Body of pancreas (tissue), 4 donors: ENCODE measurements at regions not wholly inside any gene's neighbourhood (a gene's known extent, or its start where the extent isn't known, plus 50 kb on each side); places are given as distances from the start of the nearest gene placed in this dataset.
A peak's percentile ranks its signal among the peaks of the same experiment; 100 is the strongest.

Experiments
- ATAC-seq: fragments of 150-250 bp; one replicate; pipeline ENCODE4 v1.9.1; 2016
- DNase-seq, 4 donors: peaks; one replicate each; pipeline ENCODE4 v3.0.0-alpha.2; 2019
- H3K27ac ChIP-seq, 4 donors: fragments of 200-600 bp; sonication (generic); 1 replicate in 3 of 4; 2 replicates in 1 of 4; pipeline versions ENCODE4 v1.5.1 to v1.6.1; 2016 to 2019; ENCODE audit warnings: mild to moderate bottlenecking in 1 of 4, mixed read lengths in 1 of 4, moderate library complexity in 1 of 4
- H3K27me3 ChIP-seq, 2 donors: fragments of 200-600 bp; sonication (generic); one replicate each; pipeline ENCODE4 v1.6.0; 2016; ENCODE audit warnings: mild to moderate bottlenecking in 1 of 2
- H3K36me3 ChIP-seq, 2 donors: fragments of 200-600 bp; sonication (generic); replicated peaks in 1 of 2; 2 replicates each; pipeline ENCODE4 v1.5.1; 2016; ENCODE audit warnings: low read depth in 2 of 2; ENCODE audit not compliant: insufficient read depth in 1 of 2
- H3K4me1 ChIP-seq: fragments of 200-600 bp; sonication (generic); one replicate; pipeline ENCODE4 v1.6.0; 2016
- H3K4me3 ChIP-seq, 2 donors: fragments of 200-600 bp; sonication (generic); 1 replicate in 1 of 2; 2 replicates in 1 of 2; pipeline ENCODE4 v1.5.1; 2016 to 2019
- H3K9me3 ChIP-seq, 3 donors: fragments of 200-600 bp; sonication (generic); 1 replicate in 2 of 3; 2 replicates in 1 of 3; pipeline ENCODE4 v1.5.1; 2016
- CTCF ChIP-seq, 7 experiments: fragments of 450-650 bp in 4 of 7; fragments of 200-600 bp in 3 of 7; sonication (generic) in 3 of 7; IDR thresholded peaks; one replicate each; pipeline ENCODE4 v1.5.1; 2016 to 2019; ENCODE audit warnings: antibody characterized with exemption in 7 of 7
- POLR2A ChIP-seq, 3 donors: fragments of 450-650 bp; IDR thresholded peaks; one replicate each; pipeline ENCODE4 v1.6.1; 2016; ENCODE audit warnings: antibody characterized with exemption in 3 of 3, mild to moderate bottlenecking in 2 of 3
- WGBS, 2 donors: methylation state at CpG; one replicate each; pipeline ENCODE4 v1.1.5; 2017; 5-methylcytosine and 5-hydroxymethylcytosine counted together
- intact Hi-C: fragments of 100-400 bp; cut with DNase I; formaldehyde crosslinking; loops from one replicate; pipeline ENCODE4 v1.15.1; 2023

GRCh38 chr5:91225848-91226686 lies 157.1 kb downstream of the ARRDC3 start:
- ATAC-seq (peak; percentile 71), DNase-seq (peak; percentile 64 to 73 (median 68))
- Histone ChIP-seq H3K36me3 (no peaks in the 10 kb centered on the region), H3K27ac (no peak overlapping the region), H3K4me1 (no peaks in the 10 kb centered on the region), H3K27me3 (no peaks in the 10 kb centered on the region), H3K4me3 (no peak overlapping the region), H3K9me3 (no peaks in the 10 kb centered on the region)
- 36 to 45% methylated on average over 10 of the region's 10 CpGs for WGBS, 2 donors
- intact Hi-C loops: loop anchor here (10.0 kb wide), 1 partner anchor 351 kb away; no protein-coding TSS in a partner anchor
- TF ChIP-seq CTCF (IDR thresholded peaks at IDR 0.05) (peak; percentile 36 to 75 (median 67)), POLR2A (IDR thresholded peaks at IDR 0.05) (no peak)

- Histone ChIP-seq H3K27me3 (no peaks in the 10 kb centered on the region), H3K4me3 (no peak overlapping the region), H3K4me1 (no peaks in the 10 kb centered on the region), H3K9me3 (no peaks in the 10 kb centered on the region), H3K36me3 (no peaks in the 10 kb centered on the region), H3K27ac (no peak overlapping the region)
- DNase-seq (no peak), ATAC-seq (no peak)
- intact Hi-C loops: loop anchor here (5.0 to 10.0 kb wide), 2 partner anchors 162 to 350 kb away; no protein-coding TSS in a partner anchor
- 39 to 43% methylated on average over 2 of the region's 2 CpGs for WGBS, 2 donors
- TF ChIP-seq CTCF (IDR thresholded peaks at IDR 0.05): no peak
- TF ChIP-seq POLR2A (IDR thresholded peaks at IDR 0.05): no peak
Measured at GRCh38 chr5:91224969-91225368, 158.1 kb downstream of the ARRDC3 start.

GRCh38 chr5:91224456-91224855 lies 158.7 kb downstream of the ARRDC3 start:
- ATAC-seq (no peak), DNase-seq (no peak)
- H3K27ac ChIP-seq: no peak overlapping the region
- H3K27me3 ChIP-seq: no peaks in the 10 kb centered on the region
- H3K4me1 ChIP-seq: peaks cover 1% of the 10 kb centered on the region
- H3K4me3 ChIP-seq: no peak overlapping the region
- TF ChIP-seq POLR2A (IDR thresholded peaks at IDR 0.05): no peak
- TF ChIP-seq CTCF (IDR thresholded peaks at IDR 0.05): no peak
- H3K36me3 ChIP-seq: no peaks in the 10 kb centered on the region
- 59 to 62% methylated on average over 1 of the region's 1 CpG for WGBS, 2 donors
- no peaks in the 10 kb centered on the region for H3K9me3 ChIP-seq
- intact Hi-C loops: loop anchor here (5.0 to 10.0 kb wide), 2 partner anchors 163 to 350 kb away; no protein-coding TSS in a partner anchor

- Histone ChIP-seq H3K4me1 (peaks cover 4% of the 10 kb centered on the region), H3K4me3 (no peak overlapping the region), H3K9me3 (no peaks in the 10 kb centered on the region), H3K36me3 (no peaks in the 10 kb centered on the region), H3K27ac (no peak overlapping the region), H3K27me3 (no peaks in the 10 kb centered on the region)
- no peak for TF ChIP-seq CTCF (IDR thresholded peaks at IDR 0.05)
- TF ChIP-seq POLR2A (IDR thresholded peaks at IDR 0.05): no peak
- WGBS, 2 donors: 47 to 83% methylated on average over 1 of the region's 1 CpG
- intact Hi-C loops: loop anchor here (5.0 to 10.0 kb wide), 2 partner anchors 163 to 349 kb away; no protein-coding TSS in a partner anchor
- no peak for DNase-seq
- ATAC-seq: no peak
Measured at GRCh38 chr5:91223886-91224285, 159.2 kb downstream of the ARRDC3 start.
